ENCODE measurements at regions not wholly inside any gene's neighbourhood (a gene's known extent, or its start where the extent isn't known, plus 50 kb on each side); places are given as distances from the start of the nearest gene placed in this dataset.

- TF ChIP-seq CTCF (conservative IDR thresholded peaks at IDR 0.05; ENCODE audit: low read depth, low read length) (no peak), MXI1 (IDR thresholded peaks at IDR 0.05; ENCODE audit: borderline replicate concordance, low read depth, low read length) (no peak), RFX5 (IDR thresholded peaks at IDR 0.05; ENCODE audit: low read depth, low read length) (no peak)
These were observed 490.7 kb upstream of the PTPRD start for GRCh38 chr9:11103525-11103924.

Data from IMR-90 (cell line).